HG02970 (cell line): ENCODE measurements at regions not wholly inside any gene's neighbourhood (a gene's known extent, or its start where the extent isn't known, plus 50 kb on each side); places are given as distances from the start of the nearest gene placed in this dataset.
"Not testable (repeated sequence)": the region's sequence is repeated elsewhere in the genome, so short reads cannot be mapped to it uniquely, and the experiment has no call there.

Experiments
- ATAC-seq: cut with Tn5 transposase; IDR thresholded peaks from one replicate; pipeline ENCODE4 v1.9.1; 2021; ENCODE audit warnings: mild to moderate bottlenecking, moderate library complexity, moderate number of reproducible peaks; ENCODE audit not compliant: unreplicated experiment, low FRiP score

DNA sequence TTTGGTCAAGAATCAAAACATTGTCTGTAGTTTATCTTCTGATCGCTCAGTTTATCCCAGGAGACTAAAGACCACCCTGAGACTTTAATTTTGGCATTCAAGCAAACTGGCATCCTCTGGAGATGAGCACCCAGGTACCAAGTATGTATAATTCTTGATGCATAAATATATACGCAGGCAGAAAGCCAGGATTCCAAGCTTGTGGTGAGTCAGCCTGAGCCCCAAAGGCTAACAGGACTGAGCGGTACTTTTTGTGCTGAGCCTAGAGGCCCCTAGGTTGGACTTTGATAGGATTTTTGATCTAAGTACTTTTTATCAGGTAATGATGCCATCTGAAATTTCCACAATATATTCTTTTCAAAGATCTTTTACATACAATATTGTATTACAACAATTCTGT lies 301.3 kb downstream of the TFAP2B start:
- no peak for ATAC-seq

DNA sequence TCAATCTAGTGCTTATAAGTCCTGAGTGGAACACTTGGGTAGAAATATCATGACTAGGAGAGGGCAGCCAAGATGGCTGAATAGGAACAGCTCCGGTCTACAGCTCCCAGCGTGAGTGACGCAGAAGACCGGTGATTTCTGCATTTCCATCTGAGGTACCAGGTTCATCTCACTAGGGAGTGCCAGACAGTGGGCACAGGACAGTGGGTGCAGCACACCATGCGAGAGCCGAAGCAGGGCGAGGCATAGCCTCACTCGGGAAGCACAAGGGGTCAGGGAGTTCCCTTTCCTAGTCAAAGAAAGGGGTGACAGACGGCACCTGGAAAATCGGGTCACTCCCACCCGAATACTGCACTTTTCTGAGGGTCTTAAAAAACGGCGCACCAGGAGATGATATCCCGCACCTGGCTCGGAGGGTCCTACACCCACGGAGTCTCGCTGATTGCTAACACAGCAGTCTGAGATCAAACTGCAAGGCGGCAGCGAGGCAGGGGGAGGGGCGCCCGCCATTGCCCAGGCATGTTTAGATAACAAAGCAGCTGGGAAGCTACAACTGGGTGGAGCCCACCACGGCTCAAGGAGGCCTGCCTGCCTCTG lies 302.8 kb downstream of the TFAP2B start:
- ATAC-seq: not testable (repeated sequence)

DNA sequence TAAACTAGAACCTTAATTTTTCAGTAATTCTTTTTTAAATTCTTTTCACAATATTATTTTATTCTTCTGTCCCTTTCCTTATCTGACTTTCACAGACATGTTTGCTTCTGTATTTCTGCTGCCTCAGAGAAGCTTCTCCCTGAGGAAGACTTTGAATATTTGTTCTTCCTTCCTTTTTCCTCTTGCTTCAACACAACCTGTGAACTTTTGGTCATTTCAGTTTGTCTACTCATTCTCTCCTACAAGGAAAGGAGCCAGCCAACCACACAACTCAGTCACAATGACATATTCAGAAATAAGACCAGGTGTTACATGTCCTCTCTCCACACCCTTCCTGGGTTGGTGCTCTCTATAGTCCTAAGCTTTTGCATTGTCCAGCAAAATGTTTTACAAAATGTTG lies 310.4 kb downstream of the TFAP2B start:
- ATAC-seq: no peak

DNA sequence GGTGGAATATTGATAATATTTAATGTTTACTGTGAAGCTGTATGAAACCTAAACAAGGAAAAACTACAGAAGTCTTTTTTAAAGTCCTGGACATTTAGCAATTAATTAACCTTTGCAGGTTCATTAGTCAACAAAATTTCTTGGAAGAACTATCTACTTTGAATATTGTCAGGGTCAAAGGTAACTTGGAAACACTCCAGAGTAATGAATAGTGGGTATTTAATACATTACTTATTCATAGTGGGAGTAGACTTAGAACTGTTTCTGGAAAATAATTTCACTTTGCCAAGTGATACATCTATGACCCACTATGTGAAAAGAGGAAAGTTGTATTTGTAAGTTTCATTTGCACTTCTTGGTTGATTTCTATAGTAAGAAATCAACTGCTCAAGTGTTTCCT lies 319.1 kb downstream of the TFAP2B start:
- no peak for ATAC-seq

DNA sequence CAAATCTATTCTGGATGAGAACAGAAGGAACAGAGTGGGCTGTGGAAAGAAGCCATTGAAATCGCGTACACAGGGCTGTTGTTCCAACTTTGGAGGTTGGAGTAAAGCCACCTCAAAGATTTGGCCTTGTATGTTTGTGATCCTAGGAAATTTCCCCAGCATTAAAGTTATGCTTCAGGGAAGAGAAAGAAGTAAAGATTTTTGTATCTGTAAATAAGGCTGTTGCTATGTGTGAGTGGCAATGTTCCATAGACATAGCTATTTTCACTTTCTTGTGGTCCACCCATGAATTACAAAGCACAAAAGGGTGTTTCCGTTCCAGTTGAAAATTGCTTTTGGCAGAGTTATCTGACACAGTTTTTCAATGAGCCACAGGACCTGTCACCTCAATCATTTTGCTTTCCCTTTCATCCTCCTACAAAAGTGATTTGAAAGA lies 321.3 kb downstream of the TFAP2B start:
- ATAC-seq: no peak

DNA sequence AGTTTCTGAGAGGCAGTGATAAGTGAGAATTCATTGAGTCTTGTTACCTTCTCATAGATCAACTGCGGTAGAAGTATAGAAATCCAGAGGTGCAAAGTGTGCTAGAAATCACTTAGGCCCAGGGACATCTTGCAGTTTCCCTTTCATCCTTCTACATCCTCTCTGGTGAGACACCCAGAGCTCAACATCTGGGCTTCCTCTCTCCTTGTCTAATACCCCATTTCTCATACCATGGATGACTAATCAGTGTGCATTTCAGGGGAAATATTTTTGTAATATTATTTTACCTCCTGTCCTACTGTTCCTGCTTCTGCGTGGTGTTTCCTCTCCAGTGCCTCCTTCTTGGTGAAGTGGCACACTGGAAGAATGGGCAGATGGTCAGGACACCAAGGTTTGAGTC lies 322.4 kb downstream of the TFAP2B start:
- ATAC-seq: no peak

DNA sequence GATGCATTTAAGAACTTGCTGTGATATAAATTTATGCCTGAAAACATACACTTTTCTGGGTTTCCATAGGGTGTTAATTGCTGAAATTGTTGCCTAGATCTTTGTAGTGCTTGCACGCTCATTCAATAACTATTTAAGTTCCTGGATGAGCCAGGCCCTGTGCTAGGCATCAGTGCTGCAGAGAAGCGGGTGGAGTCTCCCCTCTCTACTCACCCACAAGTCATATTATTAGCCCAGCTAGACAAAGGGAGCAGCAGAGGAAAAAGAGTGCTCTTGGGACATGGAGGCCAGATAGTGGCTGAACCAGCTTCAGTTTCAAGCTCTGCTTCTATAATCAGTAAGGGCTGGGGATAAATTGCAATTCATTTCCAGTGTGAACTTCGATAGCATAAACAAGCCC lies 329.1 kb downstream of the TFAP2B start:
- ATAC-seq: no peak

DNA sequence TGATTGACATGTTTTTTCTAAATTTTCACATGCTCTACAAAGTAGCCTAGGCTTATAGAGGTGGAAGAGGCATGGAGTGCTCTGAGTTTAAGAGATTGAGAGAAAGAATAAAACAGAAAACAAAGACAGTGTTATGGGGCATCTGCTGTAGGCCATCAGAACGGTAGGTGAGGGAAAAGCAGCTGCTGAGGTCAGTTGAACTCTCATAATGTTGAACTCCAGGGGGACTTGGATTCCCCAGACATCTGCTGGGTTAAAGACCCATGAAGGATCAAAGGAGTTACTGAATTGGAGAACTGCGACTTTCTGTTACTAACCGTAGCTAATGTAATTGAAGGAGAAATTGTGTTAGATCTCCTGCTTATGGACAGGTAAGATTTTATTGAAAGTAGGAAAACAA lies 333.9 kb downstream of the TFAP2B start:
- ATAC-seq: no peak

DNA sequence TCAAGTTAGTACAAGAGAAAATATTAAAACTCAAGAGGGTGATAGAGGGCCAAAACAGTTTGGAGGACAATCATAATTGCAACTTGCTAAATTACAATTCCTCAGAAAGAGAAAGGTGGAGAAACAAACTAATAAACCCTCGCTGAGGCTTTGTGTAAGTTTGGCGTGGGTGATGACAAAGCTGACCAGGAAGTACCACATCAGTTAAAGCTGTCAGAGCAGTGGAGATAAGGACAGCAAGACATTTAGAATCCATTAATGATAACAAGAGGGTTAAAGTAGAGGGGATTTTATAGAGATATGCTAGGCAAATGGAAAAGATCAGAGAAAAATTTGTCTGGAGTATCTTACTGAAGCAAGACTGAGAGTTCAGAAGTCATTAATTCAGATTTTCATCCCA lies 334.4 kb downstream of the TFAP2B start:
- ATAC-seq: no peak

DNA sequence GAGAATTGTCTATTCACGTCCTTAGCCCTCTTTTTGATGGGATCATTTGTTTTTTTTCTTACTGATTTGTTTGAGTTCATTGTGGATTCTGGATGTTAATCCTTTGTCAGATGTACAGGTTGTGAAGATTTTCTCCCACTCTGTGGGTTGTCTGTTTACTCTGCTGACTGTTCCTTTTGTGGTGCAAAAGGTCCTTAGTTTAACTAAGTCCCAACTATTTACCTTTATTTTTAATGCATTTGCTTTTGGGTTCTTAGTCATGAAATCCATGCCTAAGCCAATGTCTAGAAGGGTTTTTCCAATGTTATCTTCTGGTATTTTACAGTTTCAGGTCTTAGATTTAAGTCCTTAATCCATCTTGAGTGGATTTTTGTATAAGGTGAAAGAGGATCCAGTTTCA lies 336.3 kb downstream of the TFAP2B start:
- ATAC-seq: not testable (repeated sequence)

DNA sequence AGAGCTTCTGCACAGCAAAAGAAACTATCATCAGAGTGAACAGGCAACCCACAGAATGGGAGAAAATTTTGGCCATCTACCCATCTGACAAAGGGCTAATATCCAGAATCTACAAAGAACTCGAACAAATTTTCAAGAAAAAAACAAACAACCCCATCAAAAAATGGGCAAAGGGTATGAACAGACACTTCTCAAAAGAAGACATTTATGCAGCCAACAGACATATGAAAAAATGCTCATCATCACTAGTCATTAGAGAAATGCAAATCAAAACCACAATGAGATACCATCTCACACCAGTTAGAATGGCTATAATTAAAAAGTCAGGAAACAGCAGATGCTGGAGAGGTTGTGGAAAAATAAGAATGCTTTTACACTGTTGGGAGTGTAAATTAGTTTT lies 340.6 kb downstream of the TFAP2B start:
- ATAC-seq: not testable (repeated sequence)

DNA sequence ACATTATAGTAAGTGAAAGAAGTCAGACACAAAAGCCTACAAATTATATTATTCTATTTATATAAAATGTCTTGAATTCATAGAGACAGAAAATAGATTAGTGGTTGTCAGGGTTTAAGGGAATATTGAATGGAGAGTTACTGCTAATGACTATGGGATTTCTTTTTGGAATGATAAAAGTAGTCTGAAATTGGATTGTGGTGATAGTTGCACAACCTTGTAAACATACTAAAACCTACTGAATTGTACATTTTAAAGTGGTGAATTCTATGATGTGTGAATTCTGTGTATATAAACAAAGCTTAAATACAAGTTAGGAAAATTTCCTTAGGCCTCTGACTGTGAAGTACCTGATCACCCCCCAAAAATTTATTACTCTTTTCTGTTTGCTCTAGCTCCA lies 343.1 kb downstream of the TFAP2B start:
- ATAC-seq: no peak

DNA sequence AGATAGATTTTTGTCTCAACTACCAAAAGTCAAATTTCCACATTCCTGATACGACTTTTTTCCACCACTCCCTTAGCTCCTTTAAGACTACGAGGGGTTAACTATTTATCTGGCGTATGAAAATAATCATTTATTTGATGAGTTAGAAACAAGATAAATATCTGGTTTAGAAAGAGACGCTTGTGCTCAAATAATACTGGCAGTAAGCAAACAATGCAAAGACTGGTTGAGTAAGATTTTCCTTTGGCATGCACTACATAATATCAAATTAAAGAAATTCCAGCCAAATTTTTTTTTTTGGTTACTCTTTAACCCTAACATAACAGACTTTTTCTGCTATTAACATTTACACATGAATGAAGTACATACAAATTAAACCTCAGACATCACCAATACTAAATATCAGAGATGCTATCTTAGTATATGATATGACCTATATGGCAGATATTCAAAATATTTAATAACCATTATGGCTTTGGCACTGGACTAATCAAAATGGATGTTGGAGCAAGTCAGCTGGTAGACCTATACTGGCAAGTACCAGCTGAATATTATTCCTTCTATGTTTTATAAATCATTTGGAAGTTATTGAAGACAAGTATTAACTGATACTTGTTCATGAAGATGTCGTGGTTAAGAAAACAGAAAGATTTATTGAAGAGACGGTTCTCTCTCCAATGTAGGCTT lies 345.3 kb downstream of the TFAP2B start:
- ATAC-seq: no peak

DNA sequence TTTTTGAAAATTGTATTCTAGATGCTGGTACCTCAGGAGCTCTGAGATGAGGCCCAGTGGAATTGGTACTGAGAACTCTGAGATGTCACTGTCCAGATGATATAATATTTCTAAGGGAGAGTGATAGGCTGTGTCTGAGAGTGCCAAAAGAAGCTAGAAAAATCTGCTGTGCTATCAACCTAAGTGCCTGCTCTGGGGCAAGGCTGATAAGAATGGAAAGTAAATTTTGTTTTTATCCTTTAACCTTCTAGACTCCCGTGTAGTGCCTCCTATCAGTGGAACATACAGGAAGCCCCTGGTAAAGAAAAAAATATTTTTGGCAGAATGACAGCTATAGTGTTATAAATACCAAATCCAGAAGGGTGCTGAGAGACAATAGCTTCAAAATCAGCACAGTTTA lies 348.2 kb downstream of the TFAP2B start:
- no peak for ATAC-seq

DNA sequence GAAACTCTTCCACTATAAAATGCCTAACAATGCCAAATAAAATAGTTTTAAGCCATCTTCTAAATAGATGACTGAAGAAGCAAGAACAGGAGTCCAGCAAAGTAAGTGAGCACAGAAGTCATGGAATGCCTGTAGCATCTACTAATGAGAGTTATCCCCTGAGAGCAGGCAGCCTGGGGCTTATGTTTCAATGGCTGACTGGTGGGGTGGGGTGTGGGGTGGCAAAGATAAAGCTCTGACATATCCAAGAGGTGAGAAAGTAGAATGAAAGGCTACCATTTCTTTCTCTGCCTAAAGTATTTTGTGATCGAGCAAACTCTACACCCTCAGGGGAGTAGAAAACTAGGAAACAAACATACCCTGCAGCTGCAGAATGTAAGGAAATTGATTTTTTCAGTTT lies 348.8 kb downstream of the TFAP2B start:
- no peak for ATAC-seq

DNA sequence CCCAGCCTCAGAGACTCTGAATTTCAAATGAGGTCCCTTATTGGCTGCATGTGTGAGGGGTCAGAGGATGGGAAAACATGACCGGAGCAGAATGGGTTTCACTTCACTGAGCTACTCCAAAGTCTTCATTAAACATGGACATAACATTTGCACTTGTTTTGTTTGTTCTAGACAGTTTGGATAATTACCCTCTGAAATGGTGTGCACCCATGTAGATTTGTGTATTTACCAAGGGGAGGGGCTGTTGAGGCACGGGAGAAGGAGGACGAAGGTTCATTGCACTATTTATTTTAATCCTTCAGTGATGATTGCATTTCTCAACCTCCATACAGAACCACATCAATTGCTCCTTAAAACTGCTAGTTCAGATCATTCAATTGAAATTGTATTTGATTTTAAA lies 364.2 kb downstream of the TFAP2B start:
- no peak for ATAC-seq

DNA sequence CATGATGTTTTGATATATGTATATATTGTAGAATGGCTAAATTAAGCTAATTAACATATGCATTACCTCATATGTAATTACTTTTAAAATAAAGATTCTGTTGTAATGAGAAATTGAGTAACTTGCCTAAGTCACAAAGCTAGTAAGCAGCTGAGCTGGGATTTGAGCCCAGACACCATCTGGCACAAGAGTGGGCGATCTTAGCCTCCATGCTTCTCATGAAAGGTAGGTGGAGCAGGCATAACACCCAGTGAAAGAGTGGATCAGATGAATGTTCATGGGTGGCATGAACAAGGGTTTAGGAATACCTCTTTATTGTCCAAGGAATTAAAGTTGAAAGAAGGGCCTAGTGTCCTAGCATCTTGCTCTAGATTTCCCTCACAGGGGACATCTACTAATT lies 365.4 kb downstream of the TFAP2B start:
- no peak for ATAC-seq

DNA sequence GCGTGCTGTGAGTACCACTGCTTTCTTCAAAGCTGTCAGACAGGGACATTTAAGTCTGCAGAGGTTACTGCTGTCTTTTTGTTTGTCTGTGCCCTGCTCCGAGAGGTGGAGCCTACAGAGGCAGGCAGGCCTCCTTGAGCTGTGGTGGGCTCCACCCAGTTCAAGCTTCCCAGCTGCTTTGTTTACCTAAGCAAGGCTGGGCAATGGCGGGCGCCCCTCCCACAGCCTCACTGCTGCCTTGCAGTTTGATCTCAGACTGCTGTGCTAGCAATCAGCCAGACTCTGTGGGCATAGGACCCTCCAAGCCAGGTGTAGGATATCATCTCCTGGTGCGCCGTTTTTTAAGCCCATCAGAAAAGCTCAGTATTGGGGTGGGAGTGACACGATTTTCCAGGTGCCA lies 374.5 kb downstream of the TFAP2B start:
- ATAC-seq: not testable (repeated sequence)

DNA sequence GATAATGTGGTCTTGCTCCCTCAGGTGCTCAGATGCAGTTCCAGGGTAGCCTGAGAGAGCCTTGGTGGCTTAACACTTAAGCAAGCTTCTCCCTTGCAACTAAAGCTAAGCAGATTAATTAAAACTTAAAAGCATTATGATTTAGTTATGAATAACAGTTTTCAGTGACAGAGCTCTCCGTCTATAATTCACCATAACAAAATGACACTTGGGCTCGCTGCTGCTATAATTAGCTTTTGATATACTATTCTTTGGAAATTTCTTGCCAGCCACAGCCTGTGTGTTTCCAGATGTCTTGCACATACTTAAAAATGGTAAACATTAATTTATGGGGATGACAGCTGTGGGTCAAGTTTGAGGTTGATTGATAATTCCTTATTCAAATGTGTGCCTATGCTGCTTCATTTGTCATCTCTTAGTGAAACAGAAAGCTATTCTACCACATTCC lies 380.5 kb downstream of the TFAP2B start:
- no peak for ATAC-seq

DNA sequence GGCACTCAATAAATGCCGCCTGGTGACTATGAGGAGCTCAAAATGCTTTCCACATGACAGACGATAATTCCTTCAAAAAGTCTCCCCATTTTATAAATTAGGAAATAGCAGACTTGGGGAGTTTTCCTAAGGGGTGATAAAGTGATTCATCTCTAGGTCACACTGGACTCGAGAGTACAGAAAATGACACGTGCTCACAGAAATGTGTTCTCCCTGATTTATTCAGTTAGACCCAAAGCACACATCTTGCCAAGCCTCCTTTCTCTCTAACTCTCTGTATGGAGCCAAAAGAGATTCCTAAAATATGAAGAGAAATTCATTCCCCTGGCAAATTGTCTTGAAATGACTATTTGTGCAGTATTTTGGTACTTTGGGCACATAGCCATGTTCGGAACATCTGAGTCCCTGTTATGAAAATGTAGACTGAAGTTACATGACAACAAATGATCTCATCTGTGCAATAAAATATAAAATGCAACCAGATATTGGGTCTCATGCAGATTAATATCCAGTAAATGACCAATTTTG lies 381.1 kb downstream of the TFAP2B start:
- no peak for ATAC-seq

DNA sequence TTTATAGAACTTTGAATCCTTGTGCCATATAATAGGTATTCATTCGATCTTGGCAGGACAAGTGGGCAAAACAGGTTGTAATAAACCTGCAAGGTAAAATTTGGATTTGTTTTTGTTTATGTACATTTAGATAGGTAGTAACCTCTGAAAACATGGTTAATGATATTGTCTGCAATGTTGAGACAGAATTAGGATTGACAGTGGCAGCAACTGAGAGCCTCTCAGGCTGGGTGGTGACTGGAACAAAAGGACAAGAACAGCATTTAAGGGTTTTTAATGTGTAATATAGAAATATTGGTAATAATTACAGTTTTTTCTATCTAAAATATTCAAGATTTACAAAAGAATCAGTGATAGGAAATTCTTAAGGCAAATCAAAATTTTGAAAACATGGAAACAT lies 382.0 kb downstream of the TFAP2B start:
- ATAC-seq: no peak

DNA sequence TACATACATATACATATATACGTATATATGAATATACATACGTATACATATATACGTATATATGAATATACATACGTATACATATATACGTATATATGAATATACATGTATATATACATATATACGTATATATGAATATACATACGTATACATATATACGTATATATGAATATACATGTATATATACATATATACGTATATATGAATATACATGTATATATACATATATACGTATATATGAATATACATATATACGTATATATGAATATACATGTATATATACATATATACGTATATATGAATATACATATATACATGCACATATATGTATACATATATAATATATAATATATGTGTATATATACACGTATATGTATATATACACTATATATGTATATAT lies 384.0 kb downstream of the TFAP2B start:
- ATAC-seq: not testable (repeated sequence)
